Left lung (tissue), 4 donors: ENCODE measurements at regions not wholly inside any gene's neighbourhood (a gene's known extent, or its start where the extent isn't known, plus 50 kb on each side); places are given as distances from the start of the nearest gene placed in this dataset.
"Not testable (repeated sequence)": the region's sequence is repeated elsewhere in the genome, so short reads cannot be mapped to it uniquely, and the experiment has no call there.

Source experiments
- ATAC-seq: fragments of 200-7000 bp; cut with Tn5 transposase; one replicate; pipeline ENCODE4 v1.9.1; 2020; ENCODE audit warnings: moderate library complexity
- DNase-seq, 4 donors: peaks; one replicate each; pipeline ENCODE4 v3.0.0-alpha.2; 2013 to 2020
- H3K27ac ChIP-seq, 2 donors: fragments of 200-600 bp; sonication (generic) in 1 of 2; one replicate each; pipeline versions ENCODE4 v1.5.0 to v1.8.0; 2020 to 2021
- H3K27me3 ChIP-seq, 2 donors: fragments of 200-600 bp; sonication (generic) in 1 of 2; one replicate each; pipeline versions ENCODE4 v1.5.0 to v1.8.0; 2020 to 2021
- H3K36me3 ChIP-seq, 2 donors: fragments of 200-600 bp; sonication (generic) in 1 of 2; one replicate each; pipeline versions ENCODE4 v1.5.0 to v1.8.0; 2020 to 2021
- H3K4me1 ChIP-seq, 2 donors: fragments of 200-600 bp; one replicate each; pipeline ENCODE4 v1.8.0; 2021
- H3K4me3 ChIP-seq, 2 donors: fragments of 200-600 bp; sonication (generic) in 1 of 2; one replicate each; pipeline versions ENCODE4 v1.5.0 to v1.8.0; 2020 to 2021; ENCODE audit warnings: mild to moderate bottlenecking in 1 of 2
- H3K9me3 ChIP-seq, 2 donors: fragments of 200-600 bp; sonication (generic) in 1 of 2; one replicate each; pipeline versions ENCODE4 v1.5.0 to v1.8.0; 2020 to 2021
- CTCF ChIP-seq, 2 donors: fragments of 200-600 bp; sonication (generic) in 1 of 2; IDR thresholded peaks; one replicate each; pipeline versions ENCODE4 v1.5.0 to v1.8.0; 2021; ENCODE audit warnings: antibody characterized with exemption in 2 of 2
- intact Hi-C, 2 donors: fragments of 100-400 bp; cut with DNase I; formaldehyde crosslinking; loops; one replicate each; pipeline versions ENCODE4 v1.11.2 to v1.14.2; 2022
- donor health status: DM: no; HTN: yes; CAD: no.
- donor health status: DM: no; HTN: no; CAD: no.

- intact Hi-C loops: no loop called here
- TF ChIP-seq CTCF (IDR thresholded peaks at IDR 0.05): no peak
Observed at GRCh38 chr1:229147072-229147471, 123.8 kb upstream of the RAB4A start.

GRCh38 chr1:229148041-229148671 is 122.8 kb upstream of the RAB4A start:
- Histone ChIP-seq H3K36me3 (no peaks in the 10 kb centered on the region), H3K9me3 (no peaks in the 10 kb centered on the region), H3K27ac (no peak overlapping the region), H3K4me3 (no peak overlapping the region), H3K27me3 (peaks cover 2 to 26% of the 10 kb centered on the region in 2 donors), H3K4me1 (no peaks in the 10 kb centered on the region)
- ATAC-seq (no peak), DNase-seq (no peak)
- intact Hi-C loops: no loop called here
- TF ChIP-seq CTCF (IDR thresholded peaks at IDR 0.05): no peak

More at GRCh38 chr1:229147072-229147471, 123.8 kb upstream of the RAB4A start:
- Histone ChIP-seq H3K27me3 (peaks cover 2 to 26% of the 10 kb centered on the region in 2 donors), H3K36me3 (no peaks in the 10 kb centered on the region), H3K9me3 (no peaks in the 10 kb centered on the region), H3K4me3 (no peak overlapping the region), H3K4me1 (no peaks in the 10 kb centered on the region), H3K27ac (no peak overlapping the region)
- peak; percentile 35 for ATAC-seq
- no peak for DNase-seq

- no peak for TF ChIP-seq CTCF (IDR thresholded peaks at IDR 0.05)
Observed at GRCh38 chr1:229148743-229149142, 122.2 kb upstream of the RAB4A start.

GRCh38 chr1:229149435-229149834 is 121.5 kb upstream of the RAB4A start:
- Histone ChIP-seq H3K36me3 (no peaks in the 10 kb centered on the region), H3K4me1 (no peaks in the 10 kb centered on the region), H3K27me3 (peaks cover 2 to 26% of the 10 kb centered on the region in 2 donors), H3K4me3 (no peak overlapping the region), H3K27ac (no peak overlapping the region), H3K9me3 (no peaks in the 10 kb centered on the region)
- intact Hi-C loops: no loop called here
- no peak for ATAC-seq
- no peak for DNase-seq
- TF ChIP-seq CTCF (IDR thresholded peaks at IDR 0.05): no peak

More at GRCh38 chr1:229148743-229149142, 122.2 kb upstream of the RAB4A start:
- Histone ChIP-seq H3K4me1 (no peaks in the 10 kb centered on the region), H3K27ac (no peak overlapping the region), H3K9me3 (no peaks in the 10 kb centered on the region), H3K4me3 (no peak overlapping the region), H3K36me3 (no peaks in the 10 kb centered on the region), H3K27me3 (peaks cover 2 to 26% of the 10 kb centered on the region in 2 donors)
- no peak for ATAC-seq
- intact Hi-C loops: no loop called here
- no peak for DNase-seq

- H3K27me3 ChIP-seq: peaks cover 2 to 26% of the 10 kb centered on the region in 2 donors
- no peak overlapping the region for H3K4me3 ChIP-seq
- DNase-seq: no peak
- H3K4me1 ChIP-seq: peaks cover 0 to 5% of the 10 kb centered on the region in 2 donors
- no peaks in the 10 kb centered on the region for H3K36me3 ChIP-seq
- H3K27ac ChIP-seq: no peak overlapping the region
- no peak for TF ChIP-seq CTCF (IDR thresholded peaks at IDR 0.05)
- intact Hi-C loops: no loop called here
- no peak for ATAC-seq
- no peaks in the 10 kb centered on the region for H3K9me3 ChIP-seq
Observed at GRCh38 chr1:229150518-229150917, 120.4 kb upstream of the RAB4A start.

- H3K36me3 ChIP-seq, ATAC-seq, H3K9me3 ChIP-seq, intact Hi-C loops, H3K4me3 ChIP-seq, H3K27ac ChIP-seq, DNase-seq: not testable (repeated sequence)
- H3K27me3 ChIP-seq: peaks cover 2 to 20% of the 10 kb centered on the region in 2 donors
- peaks cover 0 to 14% of the 10 kb centered on the region in 2 donors for H3K4me1 ChIP-seq
Observed at GRCh38 chr1:229151412-229151811, 119.5 kb upstream of the RAB4A start.
